ENCODE measurements at regions not wholly inside any gene's neighbourhood (a gene's known extent, or its start where the extent isn't known, plus 50 kb on each side); places are given as distances from the start of the nearest gene placed in this dataset.
"Not testable (repeated sequence)": the region's sequence is repeated elsewhere in the genome, so short reads cannot be mapped to it uniquely, and the experiment has no call there.

DNA sequence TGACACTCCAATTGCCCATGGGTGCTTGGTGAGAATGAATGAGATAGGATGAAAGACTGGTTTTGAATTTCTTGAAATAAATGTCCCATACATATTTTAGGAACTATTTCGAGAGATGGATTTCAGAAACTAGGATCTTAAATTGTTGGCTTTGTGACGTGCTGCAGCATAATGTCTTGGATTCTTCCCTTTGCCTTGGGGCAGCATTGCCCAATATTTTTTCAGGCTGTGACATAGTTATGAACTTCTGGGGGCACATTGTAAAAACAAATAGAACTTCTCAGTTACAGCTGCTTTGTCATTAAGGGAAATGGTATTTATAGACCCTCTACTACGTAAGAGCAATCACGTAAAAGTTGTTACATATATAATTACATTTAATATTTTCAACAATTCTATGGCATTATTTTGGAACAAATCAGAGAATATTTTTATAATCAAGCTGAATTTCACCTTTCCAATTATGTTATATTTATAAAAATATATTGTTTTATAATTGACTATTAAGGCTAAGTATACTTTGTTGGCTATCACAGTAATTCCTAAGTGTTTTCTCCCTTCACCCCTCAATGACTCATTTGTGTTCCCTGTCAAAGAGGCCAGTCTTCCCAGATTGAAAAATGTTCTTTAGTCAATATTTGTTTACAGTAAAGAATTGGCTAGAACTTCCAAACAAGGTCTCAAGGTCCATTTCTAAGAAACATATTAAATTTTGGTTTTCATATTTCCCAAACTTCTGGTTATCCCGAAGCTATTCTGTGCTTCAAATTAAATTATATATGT, 1388.3 kb upstream of the ACO1 start:
- no peak for DNase-seq (ENCODE audit: low spot score)

DNA sequence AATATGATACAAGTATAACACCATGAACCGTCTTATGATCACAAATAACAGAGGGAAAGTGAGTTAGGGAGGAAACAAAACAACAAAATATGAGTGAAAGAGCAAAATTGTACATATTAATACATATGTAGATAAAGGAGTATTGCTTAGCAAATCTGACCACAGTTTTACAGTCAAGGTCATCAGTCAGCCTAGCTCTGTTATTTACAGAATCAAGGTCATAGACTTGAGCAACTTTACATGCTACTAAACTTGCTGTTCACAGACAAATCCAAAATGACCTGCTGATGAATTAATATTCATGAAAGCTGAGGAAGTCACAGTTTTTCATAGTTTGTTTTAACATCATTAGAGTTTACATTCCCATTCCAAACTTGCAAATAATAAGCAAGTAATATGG, 1387.7 kb upstream of the ACO1 start:
- no peak for DNase-seq (ENCODE audit: low spot score)

GRCh38 chr9:30997291-30997690, 1387.2 kb upstream of the ACO1 start:
- no peak for DNase-seq (ENCODE audit: low spot score)

DNA sequence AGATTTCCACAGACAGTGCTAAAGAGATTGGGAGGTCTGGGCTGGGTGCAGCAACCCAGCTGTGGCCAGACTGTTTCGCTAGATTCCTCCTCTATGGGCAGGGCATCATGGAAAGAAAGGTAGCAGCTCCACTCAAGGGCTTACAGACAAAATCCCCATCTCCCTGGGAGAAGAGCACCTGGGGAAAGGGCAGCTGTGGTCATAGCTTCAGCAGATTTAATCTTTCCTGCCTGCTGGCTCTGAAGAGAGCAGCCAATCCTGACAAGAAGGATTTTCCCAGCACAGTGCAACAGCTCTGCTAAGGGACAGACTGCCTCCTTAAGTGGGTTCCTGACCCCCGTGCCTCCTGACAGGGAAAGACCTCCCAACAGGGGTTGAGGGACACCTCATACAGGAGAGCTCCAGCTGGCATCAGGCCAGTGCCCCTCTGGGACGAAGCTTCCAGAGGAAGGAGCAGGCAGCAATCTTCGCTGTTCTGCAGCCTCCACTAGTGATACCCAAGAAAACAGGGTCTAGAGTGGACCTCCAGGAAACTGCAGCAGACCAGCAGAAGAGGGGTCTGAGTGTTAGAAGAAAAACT, 1379.3 kb upstream of the ACO1 start:
- no peak for DNase-seq (ENCODE audit: low spot score)

DNA sequence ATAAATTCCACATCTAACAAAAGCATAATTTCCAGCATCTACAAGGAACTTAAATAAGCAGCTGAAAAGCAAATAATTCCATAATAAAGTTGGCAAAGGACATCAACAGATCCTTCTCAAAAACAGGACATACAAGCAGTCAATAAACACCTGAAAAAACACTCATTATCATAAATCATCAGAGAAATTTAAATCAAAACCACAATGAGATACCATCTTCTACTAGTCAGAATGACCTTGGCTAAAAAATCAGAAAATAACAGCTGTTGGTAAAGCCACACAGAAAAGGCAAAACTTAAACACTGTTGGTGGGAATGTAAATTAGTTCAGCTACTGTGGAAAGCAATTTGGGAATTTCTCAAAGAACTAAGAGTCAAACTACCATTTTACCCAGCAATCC, 1371.1 kb upstream of the ACO1 start:
- no peak for DNase-seq (ENCODE audit: low spot score)

- DNase-seq (ENCODE audit: low spot score), result no peak
Measured at GRCh38 chr9:31023847-31024246, 1360.6 kb upstream of the ACO1 start.

- no peak for DNase-seq (ENCODE audit: low spot score)
Measured at GRCh38 chr9:31027678-31028077, 1356.8 kb upstream of the ACO1 start.

DNA sequence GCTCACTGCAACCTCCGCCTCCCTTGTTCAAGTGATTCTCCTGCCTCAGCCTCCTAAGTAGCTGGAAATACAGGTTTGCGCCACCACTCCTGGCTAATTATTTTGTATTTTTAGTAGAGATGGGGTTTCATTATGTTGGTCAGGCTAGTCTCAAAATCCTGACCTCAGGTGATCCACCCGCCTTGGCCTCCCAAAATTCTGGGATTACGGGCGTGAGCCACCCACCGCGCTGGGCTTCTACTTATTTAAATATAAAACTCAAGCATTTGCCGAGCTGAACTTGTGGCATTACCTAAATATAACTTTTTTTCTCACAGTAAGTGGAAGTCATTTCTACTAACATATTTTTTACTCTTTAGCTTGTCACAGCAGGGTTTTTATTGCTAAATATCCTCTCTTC, 1356.3 kb upstream of the ACO1 start:
- DNase-seq (ENCODE audit: low spot score), result no peak

DNA sequence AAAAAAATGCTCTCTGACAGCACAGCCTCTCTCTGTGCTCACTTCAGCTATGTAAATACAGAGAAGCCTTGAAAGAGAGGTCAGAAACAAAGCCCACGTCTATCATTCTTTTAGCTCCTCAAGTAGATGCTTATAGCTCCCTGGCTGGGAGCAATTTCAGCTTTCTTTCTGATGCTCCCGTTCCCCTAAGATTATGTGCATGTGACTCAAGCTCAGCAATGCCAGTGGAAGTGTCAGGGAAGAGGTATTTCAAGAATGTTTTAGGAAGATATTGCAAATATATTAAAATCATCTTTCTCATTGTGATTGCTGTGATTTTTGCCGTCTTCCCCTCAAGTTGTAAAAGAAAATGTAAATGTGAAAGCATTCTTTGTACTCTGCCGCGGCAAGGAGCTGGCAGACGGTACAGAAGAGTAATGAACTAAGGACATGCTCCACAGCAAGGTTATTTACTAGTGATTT, 1353.7 kb upstream of the ACO1 start:
- no peak for DNase-seq (ENCODE audit: low spot score)

- DNase-seq (ENCODE audit: low spot score), result no peak
Measured at GRCh38 chr9:31032206-31032605, 1352.2 kb upstream of the ACO1 start.

DNA sequence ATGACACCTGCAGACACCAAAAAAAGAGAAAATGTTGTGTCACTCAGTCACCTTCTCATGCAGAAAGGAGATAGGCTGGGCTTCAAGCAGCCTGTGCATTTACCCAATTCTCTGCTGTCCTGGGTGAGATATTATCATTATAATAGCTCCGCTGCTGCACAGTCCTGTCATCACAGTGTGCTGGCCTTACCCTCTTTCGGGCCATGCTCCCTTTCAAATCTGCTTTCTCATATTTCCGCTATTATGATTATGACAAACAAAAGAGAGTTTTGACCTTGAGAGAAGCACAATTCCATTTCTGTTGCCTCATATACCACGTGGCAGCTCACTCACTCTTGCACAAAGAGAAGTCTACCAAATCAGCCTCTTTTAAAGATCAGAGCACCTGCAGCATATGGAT, 1350.1 kb upstream of the ACO1 start:
- no peak for DNase-seq (ENCODE audit: low spot score)

- no peak for DNase-seq (ENCODE audit: low spot score)
Measured at GRCh38 chr9:31040564-31040963, 1343.9 kb upstream of the ACO1 start.

GRCh38 chr9:31045810-31046209, 1338.6 kb upstream of the ACO1 start:
- DNase-seq (ENCODE audit: low spot score), result no peak

DNA sequence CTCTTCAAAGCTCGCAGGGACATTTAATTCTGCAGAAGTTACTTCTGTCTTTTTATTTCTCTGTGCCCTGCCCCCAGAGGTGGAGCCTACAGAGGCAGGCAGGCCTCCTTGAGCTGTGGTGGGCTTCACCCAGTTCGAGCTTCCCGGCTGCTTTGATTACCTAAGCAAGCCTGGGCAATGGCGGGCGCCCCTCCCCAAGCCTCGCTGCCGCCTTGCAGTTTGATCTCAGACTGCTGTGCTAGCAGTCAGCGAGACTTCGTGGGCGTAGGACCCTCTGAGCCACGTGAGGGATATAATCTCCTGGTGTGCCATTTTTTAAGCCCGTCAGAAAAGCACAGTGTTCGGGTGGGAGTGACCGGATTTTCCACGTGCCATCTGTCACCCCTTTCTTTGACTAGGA, 1322.9 kb upstream of the ACO1 start:
- not testable (repeated sequence) for DNase-seq (ENCODE audit: low spot score)

DNA sequence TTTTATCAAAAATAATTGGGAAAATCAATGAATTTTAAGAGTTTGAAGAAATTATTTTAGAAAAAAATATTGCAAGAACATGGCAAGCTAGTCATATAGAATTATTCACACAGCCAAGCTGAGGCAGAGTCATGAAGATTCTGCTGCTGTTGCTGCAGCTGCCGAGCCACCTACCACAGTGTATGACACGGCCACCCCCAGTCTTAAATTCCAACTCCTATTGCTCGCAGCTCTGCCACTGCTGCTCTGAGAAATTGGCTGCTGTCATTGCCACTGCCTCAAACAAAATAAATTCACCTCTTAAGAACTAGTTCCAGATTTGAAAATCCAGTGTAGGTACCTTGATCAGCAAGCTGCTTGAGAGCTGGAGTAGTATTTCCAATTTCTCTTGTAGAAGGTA, 1318.8 kb upstream of the ACO1 start:
- no peak for DNase-seq (ENCODE audit: low spot score)

GRCh38 chr9:31067418-31067817, 1317.0 kb upstream of the ACO1 start:
- no peak for DNase-seq (ENCODE audit: low spot score)

DNA sequence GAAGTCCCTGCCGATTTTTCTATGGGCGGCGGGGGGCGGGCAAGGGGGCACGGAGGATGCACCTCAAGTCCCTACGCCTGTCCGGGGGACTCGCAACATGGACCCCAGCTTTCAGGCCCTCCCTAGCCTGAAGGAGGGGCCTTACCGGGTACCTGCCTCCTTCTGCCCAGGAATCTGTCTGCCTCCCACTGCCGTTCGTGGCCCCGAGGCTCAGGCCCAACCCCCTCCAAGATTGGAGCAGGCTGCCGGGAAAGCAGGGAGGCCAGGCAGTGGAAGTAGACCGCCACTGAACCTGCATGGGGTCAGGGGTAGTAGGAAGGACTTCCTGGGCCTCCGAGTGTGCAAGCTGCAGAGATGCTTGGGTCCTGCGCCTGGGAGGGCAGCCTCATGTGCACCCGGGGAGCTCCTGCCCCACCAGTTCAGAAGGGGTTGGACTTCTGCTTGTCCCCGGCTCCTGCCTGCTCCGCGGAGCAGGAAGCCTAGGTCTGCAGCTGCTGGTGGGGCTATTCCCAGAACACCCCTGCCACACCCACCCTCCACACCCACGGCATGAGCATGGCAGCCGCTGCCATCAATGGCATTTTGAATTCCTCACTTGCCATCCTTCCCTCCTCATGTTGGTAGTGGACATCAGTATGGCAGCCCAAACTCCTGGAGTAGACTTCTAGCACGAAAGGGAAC, 1312.7 kb upstream of the ACO1 start:
- no peak for DNase-seq (ENCODE audit: low spot score)

DNA sequence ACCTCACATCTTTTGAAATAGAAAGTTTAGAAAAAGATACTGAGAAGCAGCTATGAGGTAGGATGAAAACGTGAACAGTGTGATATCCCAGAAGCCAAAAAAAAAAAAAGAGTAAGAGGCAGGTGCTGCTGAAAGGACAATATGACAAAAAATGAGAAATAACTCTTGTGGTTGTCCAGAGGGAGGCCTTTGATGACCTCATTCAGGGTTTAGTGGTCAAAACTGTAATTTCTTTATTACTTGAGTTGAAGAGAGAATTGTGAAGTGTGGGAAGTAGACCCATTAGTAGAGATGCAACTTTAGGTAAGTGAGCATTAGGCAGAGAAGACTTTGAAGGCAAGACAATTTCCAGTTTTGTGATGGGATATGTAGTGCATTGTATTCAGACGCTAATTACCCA, 1306.3 kb upstream of the ACO1 start:
- DNase-seq (ENCODE audit: low spot score), result no peak

- DNase-seq (ENCODE audit: low spot score), result no peak
Measured at GRCh38 chr9:31084350-31084749, 1300.1 kb upstream of the ACO1 start.

- no peak for DNase-seq (ENCODE audit: low spot score)
Measured at GRCh38 chr9:31089549-31090221, 1294.8 kb upstream of the ACO1 start.

DNA sequence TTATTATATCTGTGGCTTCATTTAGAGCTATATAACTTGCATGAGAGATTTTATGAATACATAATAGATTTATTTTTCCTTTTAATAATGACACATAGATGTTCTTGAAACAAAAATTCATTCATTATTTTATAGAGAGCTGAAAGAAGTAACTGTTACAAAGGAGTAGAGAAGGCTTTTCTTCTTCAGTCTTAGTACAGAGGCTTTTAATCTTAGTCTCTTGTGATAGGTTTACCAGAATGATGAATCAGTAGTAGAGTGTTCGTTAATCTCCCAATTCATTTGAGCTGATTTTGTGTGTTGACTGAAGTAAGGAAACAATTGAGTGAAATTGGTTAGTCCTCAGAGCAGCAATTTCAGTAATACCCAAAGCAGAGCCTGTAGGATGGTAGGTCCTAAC, 1284.1 kb upstream of the ACO1 start:
- DNase-seq (ENCODE audit: low spot score), result no peak

DNA sequence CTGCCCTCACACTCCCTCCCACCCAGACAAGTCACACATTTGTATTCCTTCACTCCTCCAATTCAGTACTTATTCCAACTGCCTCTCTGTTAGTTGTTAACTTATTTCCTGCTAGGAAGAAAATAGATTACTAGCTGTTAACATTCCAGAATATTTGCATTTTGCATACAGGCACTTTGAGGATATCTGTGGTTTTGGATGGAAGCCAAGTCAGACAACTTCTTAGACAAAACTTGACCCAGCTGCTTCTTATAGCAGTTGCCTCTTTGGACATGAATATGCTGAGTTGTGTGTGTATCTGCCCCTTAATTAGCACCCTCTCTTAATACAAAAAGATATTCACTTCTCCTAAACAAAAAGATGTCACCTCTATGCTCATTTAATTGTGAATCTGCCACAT, 1280.6 kb upstream of the ACO1 start:
- DNase-seq (ENCODE audit: low spot score), result no peak

- DNase-seq (ENCODE audit: low spot score), result no peak
Measured at GRCh38 chr9:31104249-31104648, 1280.2 kb upstream of the ACO1 start.

Measured in kidney capillary endothelial cell (primary cell).